Small intestine (tissue), 7 donors: ENCODE measurements at regions not wholly inside any gene's neighbourhood (a gene's known extent, or its start where the extent isn't known, plus 50 kb on each side); places are given as distances from the start of the nearest gene placed in this dataset.

Source experiments
- DNase-seq, 2 donors: peaks; one replicate each; pipeline versions ENCODE4 v3.0.0 to v3.0.0-alpha.2; 2013
- FAIRE-seq: peaks from 2 replicates; lab custom pipeline; 2012; peaks lifted over from hg19 to GRCh38; lab: Jason Lieb, UNC
- H3K27ac ChIP-seq, 3 donors: one replicate each; pipeline ENCODE4 v1.5.1; 2013; ENCODE audit warnings: low read length in 2 of 3, mild to moderate bottlenecking in 2 of 3, control low read depth in 1 of 3, inconsistent platforms in 1 of 3, low read depth in 1 of 3, moderate library complexity in 1 of 3
- H3K27me3 ChIP-seq, 3 donors: one replicate each; pipeline ENCODE4 v1.6.1; 2013; ENCODE audit warnings: low read length in 3 of 3, inconsistent platforms in 1 of 3; ENCODE audit not compliant: control insufficient read depth in 3 of 3, insufficient read depth in 3 of 3
- H3K36me3 ChIP-seq, 3 donors: one replicate each; pipeline ENCODE4 v1.6.1; 2013; ENCODE audit warnings: low read length in 3 of 3, inconsistent platforms in 1 of 3, low read depth in 1 of 3, mild to moderate bottlenecking in 1 of 3, moderate library complexity in 1 of 3; ENCODE audit not compliant: control insufficient read depth in 3 of 3, insufficient read depth in 2 of 3
- H3K4me1 ChIP-seq, 3 donors: one replicate each; pipeline ENCODE4 v1.6.1; 2013; ENCODE audit warnings: low read length in 2 of 3, inconsistent platforms in 1 of 3, low read depth in 1 of 3, mild to moderate bottlenecking in 1 of 3, moderate library complexity in 1 of 3; ENCODE audit not compliant: control insufficient read depth in 3 of 3, insufficient read depth in 2 of 3
- H3K4me3 ChIP-seq, 3 donors: one replicate each; pipeline ENCODE4 v1.5.1; 2013; ENCODE audit warnings: low read length in 3 of 3, control low read depth in 1 of 3, inconsistent platforms in 1 of 3, low read depth in 1 of 3, mild to moderate bottlenecking in 1 of 3, moderate library complexity in 1 of 3
- H3K9me3 ChIP-seq, 2 donors: one replicate each; pipeline ENCODE4 v1.6.1; 2013; ENCODE audit warnings: low read depth in 1 of 2, low read length in 1 of 2; ENCODE audit not compliant: control insufficient read depth in 2 of 2, insufficient read depth in 1 of 2
- WGBS, 3 donors: extraction: QIAGEN DNeasy Blood & Tissue Kit; methylation state at CpG; one replicate each; pipeline ENCODE4 v1.1.7; 2013; 5-methylcytosine and 5-hydroxymethylcytosine counted together
- donor health status: healthy with polysubstance abuse.
- donor health status: control.
- donor health status: control.
- donor health status: Bipolar disorder and iron deficiency.
- donor health status: healthy.

GRCh38 chr1:63051356-63051755 is 267.4 kb downstream of the ATG4C start:
- no peaks in the 10 kb centered on the region for H3K9me3 ChIP-seq
- 74 to 77% (median 76%) methylated on average over 5 of the region's 5 CpGs for WGBS, 3 donors
- DNase-seq (no peak), FAIRE-seq (no peak)
- no peak overlapping the region for H3K4me3 ChIP-seq
- no peaks in the 10 kb centered on the region for H3K4me1 ChIP-seq
- no peaks in the 10 kb centered on the region for H3K36me3 ChIP-seq
- H3K27me3 ChIP-seq: peaks cover 0 to 2% (median 0%) of the 10 kb centered on the region in 3 donors
- H3K27ac ChIP-seq: no peak overlapping the region

GRCh38 chr1:63051886-63052285 is 268.0 kb downstream of the ATG4C start:
- H3K4me1 ChIP-seq: no peaks in the 10 kb centered on the region
- no peak overlapping the region for H3K27ac ChIP-seq
- H3K27me3 ChIP-seq: peaks cover 0 to 2% (median 0%) of the 10 kb centered on the region in 3 donors
- 85 to 93% (median 93%) methylated on average over 6 of the region's 6 CpGs for WGBS, 3 donors
- DNase-seq (no peak), FAIRE-seq (no peak)
- no peak overlapping the region for H3K4me3 ChIP-seq
- H3K9me3 ChIP-seq: no peaks in the 10 kb centered on the region
- no peaks in the 10 kb centered on the region for H3K36me3 ChIP-seq

- FAIRE-seq (no peak), DNase-seq (no peak)
- Histone ChIP-seq H3K27me3 (peaks cover 0 to 2% (median 0%) of the 10 kb centered on the region in 3 donors), H3K4me1 (no peaks in the 10 kb centered on the region), H3K27ac (no peak overlapping the region), H3K9me3 (no peaks in the 10 kb centered on the region), H3K36me3 (no peaks in the 10 kb centered on the region), H3K4me3 (no peak overlapping the region)
- 73 to 85% (median 84%) methylated on average over 4 of the region's 4 CpGs for WGBS, 3 donors
Observed at GRCh38 chr1:63054184-63054583, 268.2 kb upstream of the FOXD3 start.

GRCh38 chr1:63063367-63063766 is 259.0 kb upstream of the FOXD3 start:
- FAIRE-seq (no peak), DNase-seq (peak in 1 of 2 donors; percentile 22)
- Histone ChIP-seq H3K9me3 (no peaks in the 10 kb centered on the region), H3K4me1 (no peaks in the 10 kb centered on the region), H3K4me3 (no peak overlapping the region), H3K36me3 (no peaks in the 10 kb centered on the region), H3K27me3 (no peaks in the 10 kb centered on the region), H3K27ac (no peak overlapping the region)
- 45 to 74% (median 70%) methylated on average over 3 of the region's 3 CpGs for WGBS, 3 donors

- Histone ChIP-seq H3K36me3 (no peaks in the 10 kb centered on the region), H3K4me3 (no peak overlapping the region), H3K27me3 (no peaks in the 10 kb centered on the region), H3K9me3 (no peaks in the 10 kb centered on the region), H3K4me1 (no peaks in the 10 kb centered on the region), H3K27ac (no peak overlapping the region)
- DNase-seq: no peak
- WGBS, 3 donors: 87 to 94% (median 90%) methylated on average over 4 of the region's 4 CpGs
- no peak for FAIRE-seq
Observed at GRCh38 chr1:63064135-63064534, 258.2 kb upstream of the FOXD3 start.

DNA sequence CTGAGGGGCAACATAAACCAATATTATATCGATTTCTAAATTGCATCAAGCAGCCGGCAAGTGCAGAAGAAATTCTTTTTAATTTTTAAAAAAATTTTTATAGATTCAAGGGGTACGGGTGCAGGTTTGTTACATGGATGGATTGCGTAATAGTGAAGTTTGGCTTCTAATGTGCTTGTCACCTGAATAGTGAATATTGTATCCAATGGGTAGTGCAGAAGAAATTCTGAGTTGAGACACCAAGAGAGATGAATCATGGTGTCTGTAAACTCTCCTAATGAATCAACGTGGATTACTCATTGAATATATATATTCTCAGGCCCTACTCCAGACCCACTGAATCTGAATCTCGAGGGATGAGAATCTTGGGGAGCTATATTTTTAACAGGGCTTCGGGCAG is 253.7 kb upstream of the FOXD3 start:
- Histone ChIP-seq H3K36me3 (no peaks in the 10 kb centered on the region), H3K4me1 (no peaks in the 10 kb centered on the region), H3K27me3 (peaks cover 0 to 9% (median 9%) of the 10 kb centered on the region in 3 donors), H3K4me3 (no peak overlapping the region), H3K9me3 (no peaks in the 10 kb centered on the region), H3K27ac (no peak overlapping the region)
- DNase-seq (no peak), FAIRE-seq (no peak)
- 78 to 84% (median 82%) methylated on average over 7 of the region's 7 CpGs for WGBS, 3 donors

- H3K27me3 ChIP-seq: peaks cover 0 to 15% (median 14%) of the 10 kb centered on the region in 3 donors
- no peak for FAIRE-seq
- H3K4me3 ChIP-seq: no peak overlapping the region
- no peaks in the 10 kb centered on the region for H3K4me1 ChIP-seq
- 85 to 86% (median 86%) methylated on average over 6 of the region's 6 CpGs for WGBS, 3 donors
- H3K27ac ChIP-seq: no peak overlapping the region
- no peak for DNase-seq
- no peaks in the 10 kb centered on the region for H3K36me3 ChIP-seq
- H3K9me3 ChIP-seq: no peaks in the 10 kb centered on the region
Observed at GRCh38 chr1:63069214-63069613, 253.2 kb upstream of the FOXD3 start.

DNA sequence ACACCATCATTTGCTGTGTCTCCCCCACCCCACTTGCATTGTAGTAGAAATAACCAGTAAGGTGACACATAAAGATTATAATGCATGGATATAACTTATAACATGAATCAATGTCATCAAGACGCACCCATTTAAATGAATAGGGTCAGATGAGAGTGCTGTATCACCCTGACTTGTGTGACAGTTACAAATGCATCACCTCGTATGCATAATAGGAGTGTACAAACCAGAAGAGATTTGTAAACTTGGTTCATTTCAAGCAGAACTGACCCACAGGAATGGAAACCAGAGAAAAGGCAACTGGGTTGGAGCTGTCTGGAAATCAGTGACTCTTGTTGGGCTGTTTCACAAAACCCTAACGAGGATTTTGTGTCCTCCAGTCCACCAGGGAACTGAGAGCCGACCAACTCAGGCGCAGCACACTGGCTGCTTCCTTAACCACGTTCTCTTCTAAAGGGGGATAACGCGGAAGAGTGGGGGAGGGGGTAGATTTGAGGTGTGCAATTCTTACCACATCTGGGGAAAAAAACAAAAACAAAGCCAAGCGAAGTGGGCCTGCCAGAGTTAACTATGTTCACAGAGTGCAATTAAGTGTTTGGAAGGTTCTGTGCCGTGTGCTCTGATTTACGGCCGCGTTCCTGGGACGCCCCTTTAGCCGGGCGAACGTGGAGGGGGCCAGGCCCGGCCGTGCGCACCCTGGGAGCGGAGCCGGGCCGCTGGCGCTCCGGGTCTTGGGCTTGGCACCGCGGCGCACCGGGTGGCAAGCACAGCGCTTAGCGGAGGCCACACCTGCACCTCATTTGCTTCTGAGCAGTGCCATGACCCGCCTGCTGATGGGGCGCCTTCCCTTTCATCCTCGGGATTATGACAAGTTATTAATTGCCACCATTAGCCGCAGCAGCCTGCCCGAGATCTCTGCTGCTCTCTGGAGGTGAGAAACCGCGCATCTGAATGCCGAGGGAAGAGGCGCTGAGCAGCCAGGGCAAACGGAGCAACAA is 248.8 kb upstream of the FOXD3 start:
- Histone ChIP-seq H3K4me1 (no peaks in the 10 kb centered on the region), H3K36me3 (no peaks in the 10 kb centered on the region), H3K27ac (no peak overlapping the region), H3K4me3 (no peak overlapping the region), H3K9me3 (peaks cover 0 to 4% of the 10 kb centered on the region in 2 donors), H3K27me3 (peaks cover 4 to 28% (median 24%) of the 10 kb centered on the region in 3 donors)
- WGBS, 3 donors: 6 to 10% (median 7%) methylated on average over 40 to 41 of the region's 41 CpGs
- FAIRE-seq (no peak), DNase-seq (peak; percentile 62 to 75)
